GM23338 (cell line): ENCODE measurements at regions not wholly inside any gene's neighbourhood (a gene's known extent, or its start where the extent isn't known, plus 50 kb on each side); places are given as distances from the start of the nearest gene placed in this dataset.

Source experiments
- CREB1 ChIP-seq: fragments of 250-450 bp; sonication (Bioruptor Pico); IDR thresholded peaks from 2 replicates; pipeline ENCODE4 v1.5.0; 2020; ENCODE audit warnings: low read depth, mild to moderate bottlenecking, moderate library complexity
- CTCF ChIP-seq, 2 experiments: fragments of 200-600 bp in 1 of 2; sonication (generic) in 1 of 2; conservative IDR thresholded peaks; 2 replicates each; pipeline versions ENCODE4 v1.5.1 to v1.6.1; 2016 to 2017; ENCODE audit warnings: antibody characterized with exemption in 2 of 2, low read depth in 2 of 2, mild to moderate bottlenecking in 2 of 2, moderate library complexity in 1 of 2
- ETS1 ChIP-seq: IDR thresholded peaks from 2 replicates; pipeline ENCODE4 v1.6.1; 2016; ENCODE audit warnings: antibody characterized with exemption
- EZH2 ChIP-seq: fragments of 200-600 bp; sonication (generic); IDR thresholded peaks from one replicate; pipeline ENCODE4 v1.8.0; 2017; ENCODE audit warnings: antibody characterized with exemption, mild to moderate bottlenecking, low read depth; ENCODE audit not compliant: unreplicated experiment
- EZH2phosphoT487 ChIP-seq: fragments of 200-600 bp; sonication (generic); IDR thresholded peaks from one replicate; pipeline ENCODE4 v1.8.1; 2018; ENCODE audit warnings: antibody characterized with exemption; ENCODE audit not compliant: unreplicated experiment
- JUNB ChIP-seq: IDR thresholded peaks from one replicate; pipeline ENCODE4 v1.6.1; 2016; ENCODE audit warnings: antibody characterized with exemption; ENCODE audit not compliant: unreplicated experiment
- POLR2AphosphoS5 ChIP-seq: IDR thresholded peaks from 2 replicates; pipeline ENCODE4 v1.6.1; 2016; ENCODE audit warnings: antibody characterized with exemption, low read depth
- REST ChIP-seq: IDR thresholded peaks from one replicate; pipeline ENCODE4 v1.6.1; 2018; ENCODE audit warnings: antibody characterized with exemption; ENCODE audit not compliant: unreplicated experiment
- STAT1 ChIP-seq: IDR thresholded peaks from one replicate; pipeline ENCODE4 v1.6.1; 2016; ENCODE audit warnings: antibody characterized with exemption; ENCODE audit not compliant: unreplicated experiment
- ZNF462 ChIP-seq: fragments of 250-450 bp; sonication (Bioruptor Pico); IDR thresholded peaks from 2 replicates; pipeline ENCODE4 v1.5.0; 2020; ENCODE audit warnings: mild to moderate bottlenecking, moderate library complexity

- TF ChIP-seq CTCF (conservative IDR thresholded peaks at IDR 0.05; ENCODE audit: low read depth in 2 of 2) (no peak), REST (no peak), EZH2 (no peak), CREB1 (CRISPR knock-in tag) (no peak), POLR2AphosphoS5 (no peak), JUNB (no peak), EZH2phosphoT487 (no peak), STAT1 (no peak), ETS1 (no peak), ZNF462 (CRISPR knock-in tag) (no peak)
These were observed 117.2 kb downstream of the SIPA1L2 start for GRCh38 chr1:232512712-232513111.
